ENCODE measurements at regions not wholly inside any gene's neighbourhood (a gene's known extent, or its start where the extent isn't known, plus 50 kb on each side); places are given as distances from the start of the nearest gene placed in this dataset.

GRCh38 chr1:47491341-47491753 is 53.5 kb downstream of the FOXD2 start:
- TF ChIP-seq CTCF (IDR thresholded peaks at IDR 0.05) (no peak), EP300 (IDR thresholded peaks at IDR 0.05) (no peak)

All from gastroesophageal sphincter (tissue), 3 donors.